B cell (primary cell): ENCODE measurements at regions not wholly inside any gene's neighbourhood (a gene's known extent, or its start where the extent isn't known, plus 50 kb on each side); places are given as distances from the start of the nearest gene placed in this dataset.
"Not testable (repeated sequence)": the region's sequence is repeated elsewhere in the genome, so short reads cannot be mapped to it uniquely, and the experiment has no call there.

Experiments used
- ATAC-seq: fragments of 200-7000 bp; cut with Tn5 transposase; one replicate; pipeline ENCODE4 v1.10.0; 2021; ENCODE audit warnings: low read depth, mild to moderate bottlenecking, moderate number of reproducible peaks, moderate library complexity
- CTCF ChIA-PET: fragments of 350-600 bp; sonication (Branson Sonifier 250); formaldehyde crosslinking; loops from one replicate; lab custom pipeline; 2021; ENCODE audit warnings: antibody characterized with exemption, inconsistent platforms; lab: Charles Lee
- POLR2A ChIA-PET: fragments of 350-600 bp; sonication (Branson Sonifier 250); formaldehyde crosslinking; loops from one replicate; lab custom pipeline; 2021; ENCODE audit warnings: antibody characterized with exemption; lab: Charles Lee
- DNase-seq: peaks from one replicate; pipeline ENCODE4 v3.0.0; 2013
- H2AFZ ChIP-seq: 2 replicates; pipeline ENCODE4 v1.6.1; 2012; ENCODE audit warnings: mild to moderate bottlenecking, low read depth, low read length; ENCODE audit not compliant: insufficient read depth, poor library complexity, severe bottlenecking
- H3K27ac ChIP-seq, 2 donors: 1 replicate in 1 of 2; 2 replicates in 1 of 2; pipeline ENCODE4 v1.5.1; 2012 to 2013; ENCODE audit warnings: low read length in 2 of 2, mild to moderate bottlenecking in 2 of 2, moderate library complexity in 1 of 2
- H3K27me3 ChIP-seq, 4 experiments: fragments of 200-600 bp in 1 of 4; sonication (generic) in 1 of 4; replicated peaks in 1 of 4; 1 replicate in 2 of 4; 2 replicates in 2 of 4; pipeline versions ENCODE4 v1.6.1 to v1.7.0; 2013 to 2016; ENCODE audit warnings: low read length in 3 of 4, mild to moderate bottlenecking in 2 of 4, mixed read lengths in 1 of 4, moderate library complexity in 1 of 4; ENCODE audit not compliant: insufficient read depth in 4 of 4, control insufficient read depth in 3 of 4; ENCODE audit errors: control extremely low read depth in 1 of 4
- H3K36me3 ChIP-seq, 2 experiments: replicated peaks in 1 of 2; 1 replicate in 1 of 2; 2 replicates in 1 of 2; pipeline versions ENCODE4 v1.6.1 to v1.7.1; 2013; ENCODE audit warnings: low read length in 1 of 2; ENCODE audit not compliant: insufficient read depth in 2 of 2, control insufficient read depth in 1 of 2; ENCODE audit errors: control extremely low read depth in 1 of 2, extremely low read depth in 1 of 2
- H3K4me1 ChIP-seq, 2 donors: fragments of 200-600 bp in 1 of 2; sonication (generic) in 1 of 2; 1 replicate in 1 of 2; 2 replicates in 1 of 2; pipeline versions ENCODE4 v1.5.1 to v1.6.1; 2013 to 2017; ENCODE audit warnings: low read length in 2 of 2; ENCODE audit not compliant: control insufficient read depth in 2 of 2, insufficient read depth in 2 of 2
- H3K4me2 ChIP-seq: replicated peaks from 2 replicates; pipeline ENCODE3; 2012; ENCODE audit warnings: mild to moderate bottlenecking, low read depth, low read length; ENCODE audit not compliant: poor library complexity, severe bottlenecking
- H3K4me3 ChIP-seq, 5 experiments: fragments of 200-600 bp in 1 of 5; sonication (generic) in 1 of 5; 1 replicate in 3 of 5; 2 replicates in 2 of 5; pipeline versions ENCODE4 v1.5.1 to v1.7.0; 2011 to 2016; ENCODE audit warnings: low read length in 4 of 5, mild to moderate bottlenecking in 4 of 5, low read depth in 2 of 5, control low read depth in 1 of 5, moderate library complexity in 1 of 5; ENCODE audit not compliant: insufficient read depth in 1 of 5; ENCODE audit errors: control extremely low read depth in 1 of 5, extremely low read depth in 1 of 5
- H3K79me2 ChIP-seq: fragments of 200-600 bp; sonication (generic); one replicate; pipeline ENCODE4 v1.6.0; 2016; ENCODE audit warnings: low read length; ENCODE audit not compliant: control insufficient read depth, insufficient read depth
- H3K9ac ChIP-seq: fragments of 200-600 bp; sonication (generic); 2 replicates; pipeline ENCODE4 v1.6.1; 2017; ENCODE audit warnings: mild to moderate bottlenecking, low read length, moderate library complexity
- H3K9me3 ChIP-seq, 3 donors: one replicate each; pipeline versions ENCODE4 v1.6.1 to v1.7.1; 2013; ENCODE audit warnings: low read length in 2 of 3; ENCODE audit not compliant: control insufficient read depth in 2 of 3, insufficient read depth in 1 of 3; ENCODE audit errors: control extremely low read depth in 1 of 3
- H4K20me1 ChIP-seq: 2 replicates; pipeline ENCODE4 v1.6.0; 2012; ENCODE audit warnings: mild to moderate bottlenecking, low read length; ENCODE audit not compliant: insufficient read depth, control insufficient read depth, poor library complexity, severe bottlenecking
- H3K27ac Mint-ChIP-seq: one replicate; pipeline ENCODE4 v1.8.0; 2021; ENCODE audit warnings: mixed read lengths
- H3K27me3 Mint-ChIP-seq: one replicate; pipeline ENCODE4 v1.8.0; 2021; ENCODE audit warnings: mixed read lengths
- H3K4me1 Mint-ChIP-seq: one replicate; pipeline ENCODE4 v1.8.0; 2021; ENCODE audit warnings: mixed read lengths
- H3K4me3 Mint-ChIP-seq: one replicate; pipeline ENCODE4 v1.8.0; 2021; ENCODE audit warnings: mixed read lengths
- H3K9me3 Mint-ChIP-seq: one replicate; pipeline ENCODE4 v1.8.0; 2022; ENCODE audit warnings: mixed read lengths; ENCODE audit not compliant: insufficient read depth
- CTCF ChIP-seq: fragments of 200-600 bp; IDR thresholded peaks from one replicate; pipeline ENCODE4 v1.8.0; 2022; ENCODE audit warnings: antibody characterized with exemption, mild to moderate bottlenecking
- EZH2 ChIP-seq: IDR thresholded peaks from 2 replicates; pipeline ENCODE4 v1.6.1; 2012; ENCODE audit warnings: borderline replicate concordance, low read depth, mild to moderate bottlenecking, moderate library complexity, low read length; ENCODE audit not compliant: insufficient read depth, poor library complexity, severe bottlenecking
- WGBS: methylation state at CpG from one replicate; pipeline ENCODE4 v1.1.5; 2013; ENCODE audit warnings: missing lambda C conversion rate; ENCODE audit not compliant: insufficient coverage; 5-methylcytosine and 5-hydroxymethylcytosine counted together
- intact Hi-C: fragments of 100-400 bp; cut with micrococcal nuclease; formaldehyde crosslinking; loops from one replicate; pipeline ENCODE4 v1.10.0; 2022

- Histone ChIP-seq H3K9ac (no peak overlapping the region), H3K36me3 (no peaks in the 10 kb centered on the region), H3K4me3 (no peak overlapping the region), H3K4me1 (no peaks in the 10 kb centered on the region), H3K9me3 (peaks cover 0 to 14% (median 0%) of the 10 kb centered on the region in 3 donors), H3K79me2 (no peaks in the 10 kb centered on the region), H3K4me2 (no peak overlapping the region), H2AFZ (no peak overlapping the region), H4K20me1 (no peaks in the 10 kb centered on the region), H3K27ac (no peak overlapping the region), H3K27me3 (peaks cover 0 to 2% (median 0%) of the 10 kb centered on the region in 4 experiments)
- TF ChIP-seq EZH2 (no peak), CTCF (no peak)
- POLR2A ChIA-PET, result no interaction called here
- H3K4me1 Mint-ChIP-seq, result no peaks in the 10 kb centered on the region
- ATAC-seq, result no peak
- no peak overlapping the region for H3K27ac Mint-ChIP-seq
- CTCF ChIA-PET, result no interaction called here
- peaks cover 3% of the 10 kb centered on the region for H3K9me3 Mint-ChIP-seq
- peaks cover 27% of the 10 kb centered on the region for H3K27me3 Mint-ChIP-seq
- no peak overlapping the region for H3K4me3 Mint-ChIP-seq
- WGBS, result no CpG with 5 or more reads among the region's 2 CpGs
- DNase-seq, result no peak
- intact Hi-C loops, result no loop called here
Observed at GRCh38 chr1:30548294-30548693, 175.1 kb downstream of the MATN1 start.

- H2AFZ ChIP-seq, DNase-seq, H3K4me3 Mint-ChIP-seq, H3K27ac ChIP-seq, H3K4me2 ChIP-seq, H3K27ac Mint-ChIP-seq, H3K36me3 ChIP-seq, H3K9me3 Mint-ChIP-seq, H3K4me1 Mint-ChIP-seq, H3K79me2 ChIP-seq, H3K27me3 ChIP-seq, H4K20me1 ChIP-seq, ATAC-seq, intact Hi-C loops, H3K4me3 ChIP-seq, POLR2A ChIA-PET, H3K9ac ChIP-seq, CTCF ChIA-PET, H3K4me1 ChIP-seq: not testable (repeated sequence)
- H3K27me3 Mint-ChIP-seq, result peaks cover 17% of the 10 kb centered on the region
- no CpG with 5 or more reads among the region's 2 CpGs for WGBS
- H3K9me3 ChIP-seq, result peaks cover 0 to 14% (median 0%) of the 10 kb centered on the region in 3 donors
Observed at GRCh38 chr1:30547326-30547725, 176.1 kb downstream of the MATN1 start.
